GM10266 (cell line): ENCODE measurements at regions not wholly inside any gene's neighbourhood (a gene's known extent, or its start where the extent isn't known, plus 50 kb on each side); places are given as distances from the start of the nearest gene placed in this dataset.

ENCODE experiments used
- DNase-seq: peaks from one replicate; pipeline ENCODE4 v3.0.0; 2012; ENCODE audit errors: extremely low spot score
- TF ChIP-seq, protein P1 (sequence below): IDR thresholded peaks from 2 replicates; pipeline ENCODE4 v1.5.1; 2012; ENCODE audit warnings: mild to moderate bottlenecking, low read depth; ENCODE audit not compliant: control insufficient read depth, insufficient read depth; ENCODE audit errors: missing control alignments

DNA sequence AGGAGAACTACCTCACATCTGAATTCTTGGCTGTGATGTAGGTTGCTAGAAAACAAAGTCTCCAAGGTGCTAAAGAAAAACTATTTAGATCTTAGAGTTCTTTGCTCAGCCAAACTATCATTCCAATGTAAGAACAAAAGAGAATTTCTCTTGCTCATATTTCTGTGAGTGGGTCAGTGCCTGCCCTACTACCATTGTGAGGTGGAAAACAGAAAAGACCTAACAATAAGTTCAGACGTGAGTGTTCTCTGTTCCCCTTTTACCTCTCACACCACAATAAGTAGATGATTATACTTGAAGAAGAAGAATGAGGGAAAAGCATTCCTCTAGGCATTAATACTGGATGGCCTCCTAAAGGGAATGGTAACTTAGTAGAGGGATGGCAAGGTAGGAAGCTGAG is 187.4 kb upstream of the KITLG start:
- TF ChIP-seq, protein P1, sequence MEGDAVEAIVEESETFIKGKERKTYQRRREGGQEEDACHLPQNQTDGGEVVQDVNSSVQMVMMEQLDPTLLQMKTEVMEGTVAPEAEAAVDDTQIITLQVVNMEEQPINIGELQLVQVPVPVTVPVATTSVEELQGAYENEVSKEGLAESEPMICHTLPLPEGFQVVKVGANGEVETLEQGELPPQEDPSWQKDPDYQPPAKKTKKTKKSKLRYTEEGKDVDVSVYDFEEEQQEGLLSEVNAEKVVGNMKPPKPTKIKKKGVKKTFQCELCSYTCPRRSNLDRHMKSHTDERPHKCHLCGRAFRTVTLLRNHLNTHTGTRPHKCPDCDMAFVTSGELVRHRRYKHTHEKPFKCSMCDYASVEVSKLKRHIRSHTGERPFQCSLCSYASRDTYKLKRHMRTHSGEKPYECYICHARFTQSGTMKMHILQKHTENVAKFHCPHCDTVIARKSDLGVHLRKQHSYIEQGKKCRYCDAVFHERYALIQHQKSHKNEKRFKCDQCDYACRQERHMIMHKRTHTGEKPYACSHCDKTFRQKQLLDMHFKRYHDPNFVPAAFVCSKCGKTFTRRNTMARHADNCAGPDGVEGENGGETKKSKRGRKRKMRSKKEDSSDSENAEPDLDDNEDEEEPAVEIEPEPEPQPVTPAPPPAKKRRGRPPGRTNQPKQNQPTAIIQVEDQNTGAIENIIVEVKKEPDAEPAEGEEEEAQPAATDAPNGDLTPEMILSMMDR, result no peak
- no peak for DNase-seq

DNA sequence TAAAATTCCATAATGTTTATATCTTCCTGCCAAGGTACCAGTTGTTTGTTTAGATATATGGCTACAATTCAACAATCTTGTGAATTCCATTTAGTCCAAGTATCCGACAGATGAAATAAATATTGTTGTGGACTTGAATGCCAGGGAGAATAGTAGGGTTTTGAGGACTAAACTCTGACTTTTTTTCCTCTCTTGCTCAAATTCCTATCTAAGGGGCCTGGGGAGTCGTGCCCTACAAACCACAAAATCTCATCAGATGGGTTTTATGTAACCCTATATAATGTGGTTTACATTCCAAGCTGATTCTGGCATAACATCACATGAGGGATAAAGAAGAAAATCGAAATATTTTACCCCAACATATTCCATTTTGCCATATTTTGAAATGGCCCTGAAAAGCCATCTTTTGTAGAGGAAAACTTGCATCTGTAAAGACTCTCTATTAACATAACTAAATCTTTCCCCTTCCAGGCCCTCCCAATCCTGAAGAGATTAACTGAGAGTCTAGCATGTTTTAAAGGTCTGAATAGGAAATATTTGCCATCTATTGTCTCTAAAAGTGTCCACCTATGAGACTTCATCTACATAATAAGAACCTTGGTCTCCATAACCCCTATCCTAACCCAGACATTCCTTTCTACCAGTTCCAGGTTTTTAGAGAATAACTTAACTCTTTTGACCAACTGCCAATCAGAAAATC is 184.7 kb upstream of the KITLG start:
- DNase-seq, result no peak
- TF ChIP-seq, protein P1, result no peak

DNA sequence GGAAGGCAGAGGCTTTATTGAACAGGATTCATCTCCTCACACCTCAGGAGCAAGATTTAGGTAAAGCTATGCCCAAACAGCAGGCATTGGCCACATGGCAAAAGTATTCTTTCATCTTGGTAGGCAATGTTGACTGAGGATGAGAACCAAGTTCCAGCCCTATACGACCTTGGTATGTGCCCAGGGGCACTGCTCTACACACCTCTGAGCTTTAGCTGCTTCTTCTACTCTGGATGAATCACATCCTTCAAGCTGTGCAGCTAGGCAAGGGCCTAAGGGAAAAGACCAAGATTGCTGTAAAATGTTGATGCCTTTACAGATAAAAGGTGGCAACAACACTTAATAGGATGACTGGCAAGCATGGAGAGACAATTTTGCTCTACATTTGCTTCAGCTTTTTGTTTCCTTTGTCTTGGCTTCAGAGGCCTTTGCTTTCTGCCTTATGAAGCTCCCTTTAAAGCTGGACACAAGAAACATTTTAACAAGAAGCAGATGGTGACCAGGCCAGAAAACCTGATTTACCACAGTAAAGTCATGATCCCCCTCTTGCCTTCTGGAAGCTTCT is 183.3 kb upstream of the KITLG start:
- TF ChIP-seq, protein P1, result no peak
- no peak for DNase-seq

DNA sequence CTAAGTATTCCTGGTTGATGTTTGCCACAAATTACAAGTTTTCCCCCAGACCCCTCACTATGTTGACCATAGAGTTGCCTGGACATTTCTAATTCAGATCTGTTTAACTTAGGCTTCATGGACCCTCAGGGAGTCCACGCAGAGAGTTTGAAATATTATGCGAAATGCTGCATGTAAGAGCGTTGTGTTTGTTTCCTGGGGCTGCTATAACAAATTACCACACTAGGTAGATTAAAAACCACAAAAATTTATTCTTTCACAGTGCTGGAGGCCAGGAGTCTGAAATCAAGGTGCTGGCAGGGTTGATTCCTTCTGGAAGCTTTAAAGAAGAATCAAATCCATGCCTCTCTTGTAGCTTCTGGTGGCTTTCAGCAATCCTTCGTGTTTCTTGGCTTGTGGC is 177.9 kb upstream of the KITLG start:
- TF ChIP-seq, protein P1, result no peak
- no peak for DNase-seq

DNA sequence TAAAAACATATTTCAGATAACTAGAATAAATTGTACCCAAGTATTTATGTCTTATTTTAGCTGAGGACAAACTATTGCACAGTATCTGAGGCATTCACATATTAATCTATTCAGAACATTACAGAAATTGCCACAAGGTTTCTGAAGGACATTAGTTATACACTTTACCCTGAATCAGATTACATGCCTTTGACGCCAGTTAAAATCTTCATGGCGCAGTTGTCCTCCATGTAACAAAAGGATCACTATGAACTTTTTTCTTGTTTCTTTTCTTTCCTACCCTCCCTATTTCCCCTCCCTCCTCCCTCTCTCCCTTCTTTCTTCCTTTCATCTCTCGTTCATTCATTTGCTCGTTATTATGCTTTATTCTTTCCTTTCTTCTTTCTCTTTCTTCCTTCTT is 176.6 kb upstream of the KITLG start:
- no peak for DNase-seq
- TF ChIP-seq, protein P1, result no peak

DNA sequence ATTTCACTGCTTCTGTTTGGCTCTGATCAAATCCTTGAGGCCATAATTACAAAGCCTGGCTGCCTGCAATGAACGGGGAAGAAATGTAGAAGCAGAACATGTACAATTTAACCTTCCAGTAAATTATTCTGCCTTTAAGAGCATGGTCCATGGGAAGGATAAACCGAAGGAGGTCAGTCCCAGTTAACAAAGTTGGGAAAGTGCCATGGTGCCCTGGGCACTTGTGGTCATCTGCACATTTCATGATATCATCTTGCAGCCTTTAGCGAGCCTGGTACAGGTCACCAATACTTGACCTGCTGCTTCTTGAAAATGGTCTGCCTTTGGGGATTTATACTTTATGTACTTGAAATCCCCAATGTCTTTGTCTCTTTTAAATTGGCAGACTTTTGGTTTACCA is 175.9 kb upstream of the KITLG start:
- TF ChIP-seq, protein P1, result no peak
- no peak for DNase-seq

DNA sequence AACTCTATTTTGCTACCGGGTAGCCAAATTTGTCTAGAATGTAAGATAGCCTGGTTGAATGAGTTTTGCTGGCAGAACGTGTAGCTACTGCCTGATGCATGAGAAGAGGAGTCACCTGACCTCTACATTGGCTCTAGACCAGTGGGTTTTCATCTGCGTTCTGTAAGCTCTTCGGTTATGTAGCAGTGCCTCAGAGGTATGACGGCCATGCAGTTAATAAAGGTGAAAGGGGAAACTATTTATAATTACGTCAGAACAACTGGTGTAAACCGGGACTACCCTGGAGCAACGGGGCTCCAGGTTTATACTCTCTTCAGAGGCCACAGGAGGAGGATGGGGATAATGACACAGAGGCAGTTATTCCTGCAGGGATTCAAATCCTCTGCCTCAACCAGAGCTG is 173.4 kb upstream of the KITLG start:
- TF ChIP-seq, protein P1, result no peak
- no peak for DNase-seq
